NCI-H2227 treated with DMSO at 0.1 percent for 48 hours (cell line): ENCODE measurements at regions not wholly inside any gene's neighbourhood (a gene's known extent, or its start where the extent isn't known, plus 50 kb on each side); places are given as distances from the start of the nearest gene placed in this dataset.

ENCODE experiments used
- DNase-seq: peaks from one replicate; lab custom pipeline; 2025; lab: John Stamatoyannopoulos, UW

GRCh38 chr2:144079803-144080202 lies 440.1 kb downstream of the ZEB2 start:
- peak; percentile 39 for DNase-seq

GRCh38 chr2:144078802-144079724 lies 440.9 kb downstream of the ZEB2 start:
- peak; percentile 96 for DNase-seq

GRCh38 chr2:144078106-144078505 lies 441.8 kb downstream of the ZEB2 start:
- DNase-seq, result no peak

GRCh38 chr2:144074450-144074849 lies 445.5 kb downstream of the ZEB2 start:
- no peak for DNase-seq

- no peak for DNase-seq
These were observed 448.5 kb downstream of the ZEB2 start for GRCh38 chr2:144071461-144071860.

- DNase-seq, result peak; percentile 37
These were observed 452.4 kb downstream of the ZEB2 start for GRCh38 chr2:144067506-144067905.

- DNase-seq, result no peak
These were observed 456.3 kb downstream of the ZEB2 start for GRCh38 chr2:144063602-144064001.

GRCh38 chr2:144054911-144055310 lies 465.0 kb downstream of the ZEB2 start:
- no peak for DNase-seq

- no peak for DNase-seq
These were observed 467.8 kb downstream of the ZEB2 start for GRCh38 chr2:144052083-144052482.

GRCh38 chr2:144049137-144049536 lies 470.8 kb downstream of the ZEB2 start:
- no peak for DNase-seq

GRCh38 chr2:144048631-144049060 lies 471.3 kb downstream of the ZEB2 start:
- no peak for DNase-seq

GRCh38 chr2:144042751-144043150 lies 477.2 kb downstream of the ZEB2 start:
- DNase-seq, result no peak

GRCh38 chr2:144041612-144042011 lies 478.3 kb downstream of the ZEB2 start:
- no peak for DNase-seq

- DNase-seq, result no peak
These were observed 479.1 kb downstream of the ZEB2 start for GRCh38 chr2:144040834-144041233.

- DNase-seq, result no peak
These were observed 487.4 kb downstream of the ZEB2 start for GRCh38 chr2:144032566-144032965.

- DNase-seq, result no peak
These were observed 489.1 kb downstream of the ZEB2 start for GRCh38 chr2:144030791-144031190.

GRCh38 chr2:144027593-144027992 lies 492.3 kb downstream of the ZEB2 start:
- no peak for DNase-seq

GRCh38 chr2:144026753-144027152 lies 493.2 kb downstream of the ZEB2 start:
- DNase-seq, result no peak

- no peak for DNase-seq
These were observed 499.9 kb downstream of the ZEB2 start for GRCh38 chr2:144020047-144020446.

- DNase-seq, result no peak
These were observed 504.2 kb downstream of the ZEB2 start for GRCh38 chr2:144015655-144016245.

- no peak for DNase-seq
These were observed 504.9 kb downstream of the ZEB2 start for GRCh38 chr2:144015036-144015435.

GRCh38 chr2:144014103-144014502 lies 505.8 kb downstream of the ZEB2 start:
- DNase-seq, result no peak

GRCh38 chr2:144012304-144012703 lies 507.6 kb downstream of the ZEB2 start:
- no peak for DNase-seq
